ENCODE measurements at regions not wholly inside any gene's neighbourhood (a gene's known extent, or its start where the extent isn't known, plus 50 kb on each side); places are given as distances from the start of the nearest gene placed in this dataset.

DNA sequence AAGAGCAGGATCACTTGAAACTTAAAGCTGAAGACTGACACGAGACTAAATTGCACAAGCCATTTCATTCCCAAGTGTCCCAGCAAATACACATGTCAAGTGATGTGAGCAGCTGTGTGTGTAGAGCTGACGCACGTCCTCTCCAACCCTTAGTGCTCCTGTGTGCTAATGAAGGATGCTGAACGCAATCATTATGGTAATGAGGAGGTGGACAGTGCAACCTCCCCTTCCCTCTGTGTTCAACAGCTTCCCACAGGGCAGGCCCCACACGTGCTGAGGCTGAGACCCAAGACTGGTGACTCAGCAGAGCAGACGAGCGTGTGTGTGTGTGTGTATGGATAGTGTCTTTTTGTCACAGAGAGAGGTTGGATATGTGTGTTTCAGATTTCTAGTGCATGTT lies 702.1 kb downstream of the SEMA5A start:
- H3K4me3 Mint-ChIP-seq = no peak overlapping the region
- H3K4me1 Mint-ChIP-seq = no peaks in the 10 kb centered on the region
- no peak overlapping the region for H3K27ac Mint-ChIP-seq
- ATAC-seq = no peak
- no peaks in the 10 kb centered on the region for H3K27me3 Mint-ChIP-seq
- no peaks in the 10 kb centered on the region for H3K9me3 ChIP-seq (ENCODE audit: control insufficient read depth, low read length, poor library complexity, severe bottlenecking)
- no peak for DNase-seq
- H3K36me3 Mint-ChIP-seq (ENCODE audit: low read depth) = no peaks in the 10 kb centered on the region

- no peak for DNase-seq
- H3K4me1 Mint-ChIP-seq = no peaks in the 10 kb centered on the region
- H3K27ac Mint-ChIP-seq = no peak overlapping the region
- H3K27me3 Mint-ChIP-seq = no peaks in the 10 kb centered on the region
- ATAC-seq = no peak
- H3K9me3 ChIP-seq (ENCODE audit: control insufficient read depth, low read length, poor library complexity, severe bottlenecking) = no peaks in the 10 kb centered on the region
- H3K4me3 Mint-ChIP-seq = no peak overlapping the region
- H3K36me3 Mint-ChIP-seq (ENCODE audit: low read depth) = no peaks in the 10 kb centered on the region
Measured at GRCh38 chr5:8844206-8844605, 701.7 kb downstream of the SEMA5A start.

GRCh38 chr5:8844847-8845246 lies 701.0 kb downstream of the SEMA5A start:
- no peak for ATAC-seq
- no peak overlapping the region for H3K4me3 Mint-ChIP-seq
- DNase-seq = no peak
- H3K4me1 Mint-ChIP-seq = no peaks in the 10 kb centered on the region
- H3K9me3 ChIP-seq (ENCODE audit: control insufficient read depth, low read length, poor library complexity, severe bottlenecking) = no peaks in the 10 kb centered on the region
- H3K27me3 Mint-ChIP-seq = no peaks in the 10 kb centered on the region
- no peak overlapping the region for H3K27ac Mint-ChIP-seq
- H3K36me3 Mint-ChIP-seq (ENCODE audit: low read depth) = no peaks in the 10 kb centered on the region

GRCh38 chr5:8845296-8845695 lies 700.6 kb downstream of the SEMA5A start:
- DNase-seq (no peak), ATAC-seq (no peak)
- no peaks in the 10 kb centered on the region for H3K36me3 Mint-ChIP-seq (ENCODE audit: low read depth)
- no peak overlapping the region for H3K27ac Mint-ChIP-seq
- no peaks in the 10 kb centered on the region for H3K9me3 ChIP-seq (ENCODE audit: control insufficient read depth, low read length, poor library complexity, severe bottlenecking)
- no peaks in the 10 kb centered on the region for H3K27me3 Mint-ChIP-seq
- no peak overlapping the region for H3K4me3 Mint-ChIP-seq
- H3K4me1 Mint-ChIP-seq = no peaks in the 10 kb centered on the region

DNA sequence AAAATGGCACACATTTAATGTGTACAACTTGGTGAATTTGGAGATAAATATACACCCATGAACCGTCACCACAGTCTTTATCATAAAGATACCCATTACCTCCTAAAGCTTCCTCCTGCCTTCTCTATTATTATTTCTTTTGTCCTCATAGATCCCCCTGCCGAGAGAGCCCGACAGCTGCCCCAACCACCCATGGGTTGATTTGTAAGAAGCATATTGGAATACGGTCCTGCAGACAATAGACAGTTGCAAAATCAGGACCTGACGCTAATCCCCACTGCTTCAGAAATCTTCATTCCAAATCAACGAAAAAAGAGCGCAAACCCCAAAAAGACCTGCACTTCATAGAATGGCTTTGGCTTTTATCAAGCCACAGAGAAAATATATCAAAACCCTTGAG lies 697.5 kb downstream of the SEMA5A start:
- Mint-ChIP-seq H3K4me1 (no peaks in the 10 kb centered on the region), H3K27me3 (no peaks in the 10 kb centered on the region), H3K4me3 (no peak overlapping the region), H3K36me3 (ENCODE audit: low read depth) (no peaks in the 10 kb centered on the region), H3K27ac (no peak overlapping the region)
- ATAC-seq (no peak), DNase-seq (no peak)
- no peaks in the 10 kb centered on the region for H3K9me3 ChIP-seq (ENCODE audit: control insufficient read depth, low read length, poor library complexity, severe bottlenecking)

GRCh38 chr5:8848997-8849594 lies 696.8 kb downstream of the SEMA5A start:
- H3K9me3 ChIP-seq (ENCODE audit: control insufficient read depth, low read length, poor library complexity, severe bottlenecking) = no peaks in the 10 kb centered on the region
- ATAC-seq (no peak), DNase-seq (no peak)
- Mint-ChIP-seq H3K4me3 (no peak overlapping the region), H3K27ac (no peak overlapping the region), H3K4me1 (no peaks in the 10 kb centered on the region), H3K36me3 (ENCODE audit: low read depth) (no peaks in the 10 kb centered on the region), H3K27me3 (no peaks in the 10 kb centered on the region)

- H3K27ac Mint-ChIP-seq = no peak overlapping the region
- ATAC-seq (no peak), DNase-seq (no peak)
- no peaks in the 10 kb centered on the region for H3K36me3 Mint-ChIP-seq (ENCODE audit: low read depth)
- no peaks in the 10 kb centered on the region for H3K4me1 Mint-ChIP-seq
- no peaks in the 10 kb centered on the region for H3K27me3 Mint-ChIP-seq
- no peak overlapping the region for H3K4me3 Mint-ChIP-seq
- no peaks in the 10 kb centered on the region for H3K9me3 ChIP-seq (ENCODE audit: control insufficient read depth, low read length, poor library complexity, severe bottlenecking)
Measured at GRCh38 chr5:8851101-8851500, 694.8 kb downstream of the SEMA5A start.

- ATAC-seq = no peak
- Mint-ChIP-seq H3K4me1 (no peaks in the 10 kb centered on the region), H3K4me3 (no peak overlapping the region), H3K27me3 (no peaks in the 10 kb centered on the region), H3K27ac (no peak overlapping the region), H3K36me3 (ENCODE audit: low read depth) (no peaks in the 10 kb centered on the region)
- H3K9me3 ChIP-seq (ENCODE audit: control insufficient read depth, low read length, poor library complexity, severe bottlenecking) = no peaks in the 10 kb centered on the region
- no peak for DNase-seq
Measured at GRCh38 chr5:8857051-8857450, 688.8 kb downstream of the SEMA5A start.

- Mint-ChIP-seq H3K27me3 (no peaks in the 10 kb centered on the region), H3K36me3 (ENCODE audit: low read depth) (no peaks in the 10 kb centered on the region), H3K4me3 (no peak overlapping the region), H3K4me1 (no peaks in the 10 kb centered on the region), H3K27ac (no peak overlapping the region)
- ATAC-seq = no peak
- H3K9me3 ChIP-seq (ENCODE audit: control insufficient read depth, low read length, poor library complexity, severe bottlenecking) = no peaks in the 10 kb centered on the region
- DNase-seq = no peak
Measured at GRCh38 chr5:8861764-8862163, 684.1 kb downstream of the SEMA5A start.

- Mint-ChIP-seq H3K27ac (no peak overlapping the region), H3K4me1 (no peaks in the 10 kb centered on the region), H3K36me3 (ENCODE audit: low read depth) (no peaks in the 10 kb centered on the region), H3K27me3 (no peaks in the 10 kb centered on the region), H3K4me3 (no peak overlapping the region)
- no peak for DNase-seq
- no peaks in the 10 kb centered on the region for H3K9me3 ChIP-seq (ENCODE audit: control insufficient read depth, low read length, poor library complexity, severe bottlenecking)
- no peak for ATAC-seq
Measured at GRCh38 chr5:8864053-8864452, 681.8 kb downstream of the SEMA5A start.

DNA sequence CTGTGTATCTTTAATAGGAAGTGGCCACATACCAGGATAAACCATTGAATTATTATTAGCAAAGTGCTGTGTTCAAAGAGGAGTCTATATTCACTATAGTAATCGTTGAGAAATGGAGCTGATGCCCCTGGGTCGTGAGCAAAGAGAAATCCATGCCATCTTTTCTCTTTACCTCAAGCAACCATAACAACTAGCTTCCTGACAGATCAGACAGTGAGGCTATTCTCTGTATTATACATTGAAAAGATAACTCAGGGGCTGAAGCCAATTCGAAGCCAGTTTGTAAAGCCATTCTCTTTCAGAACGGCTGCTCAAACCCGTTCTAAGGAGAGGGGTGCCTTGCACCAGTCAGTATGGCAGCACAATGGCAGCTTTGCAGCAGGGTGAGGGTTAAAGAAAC lies 680.6 kb downstream of the SEMA5A start:
- H3K27ac Mint-ChIP-seq = no peak overlapping the region
- no peaks in the 10 kb centered on the region for H3K36me3 Mint-ChIP-seq (ENCODE audit: low read depth)
- DNase-seq = no peak
- H3K4me1 Mint-ChIP-seq = no peaks in the 10 kb centered on the region
- no peaks in the 10 kb centered on the region for H3K27me3 Mint-ChIP-seq
- H3K9me3 ChIP-seq (ENCODE audit: control insufficient read depth, low read length, poor library complexity, severe bottlenecking) = no peaks in the 10 kb centered on the region
- H3K4me3 Mint-ChIP-seq = no peak overlapping the region
- no peak for ATAC-seq

- Mint-ChIP-seq H3K27ac (no peak overlapping the region), H3K4me3 (no peak overlapping the region), H3K27me3 (no peaks in the 10 kb centered on the region), H3K4me1 (no peaks in the 10 kb centered on the region), H3K36me3 (ENCODE audit: low read depth) (no peaks in the 10 kb centered on the region)
- H3K9me3 ChIP-seq (ENCODE audit: control insufficient read depth, low read length, poor library complexity, severe bottlenecking) = no peaks in the 10 kb centered on the region
- ATAC-seq (no peak), DNase-seq (no peak)
Measured at GRCh38 chr5:8865686-8866374, 680.0 kb downstream of the SEMA5A start.

GRCh38 chr5:8868283-8868682 lies 677.6 kb downstream of the SEMA5A start:
- no peaks in the 10 kb centered on the region for H3K36me3 Mint-ChIP-seq (ENCODE audit: low read depth)
- no peak for DNase-seq
- no peaks in the 10 kb centered on the region for H3K9me3 ChIP-seq (ENCODE audit: control insufficient read depth, low read length, poor library complexity, severe bottlenecking)
- no peak overlapping the region for H3K27ac Mint-ChIP-seq
- no peak overlapping the region for H3K4me3 Mint-ChIP-seq
- no peaks in the 10 kb centered on the region for H3K27me3 Mint-ChIP-seq
- no peaks in the 10 kb centered on the region for H3K4me1 Mint-ChIP-seq
- ATAC-seq = no peak

GRCh38 chr5:8869932-8870331 lies 675.9 kb downstream of the SEMA5A start:
- no peaks in the 10 kb centered on the region for H3K36me3 Mint-ChIP-seq (ENCODE audit: low read depth)

More at GRCh38 chr5:8869932-8870331, 675.9 kb downstream of the SEMA5A start:
- Mint-ChIP-seq H3K27ac (no peak overlapping the region), H3K27me3 (no peaks in the 10 kb centered on the region), H3K4me3 (no peak overlapping the region), H3K4me1 (no peaks in the 10 kb centered on the region)
- DNase-seq (no peak), ATAC-seq (no peak)
- H3K9me3 ChIP-seq (ENCODE audit: control insufficient read depth, low read length, poor library complexity, severe bottlenecking) = no peaks in the 10 kb centered on the region
